GM18498 (cell line): ENCODE measurements at regions not wholly inside any gene's neighbourhood (a gene's known extent, or its start where the extent isn't known, plus 50 kb on each side); places are given as distances from the start of the nearest gene placed in this dataset.

Experiments
- ATAC-seq: cut with Tn5 transposase; IDR thresholded peaks from one replicate; pipeline ENCODE4 v1.9.1; 2021; ENCODE audit warnings: mild to moderate bottlenecking, moderate library complexity; ENCODE audit not compliant: unreplicated experiment

GRCh38 chr2:71277536-71278103, 50.7 kb upstream of the PAIP2B start:
- ATAC-seq: no peak

- ATAC-seq: no peak
These were observed 50.2 kb upstream of the PAIP2B start for GRCh38 chr2:71277147-71277475.

GRCh38 chr2:71276311-71277146, 49.6 kb upstream of the PAIP2B start:
- ATAC-seq: peak; percentile 100
